ENCODE measurements at regions not wholly inside any gene's neighbourhood (a gene's known extent, or its start where the extent isn't known, plus 50 kb on each side); places are given as distances from the start of the nearest gene placed in this dataset.

DNA sequence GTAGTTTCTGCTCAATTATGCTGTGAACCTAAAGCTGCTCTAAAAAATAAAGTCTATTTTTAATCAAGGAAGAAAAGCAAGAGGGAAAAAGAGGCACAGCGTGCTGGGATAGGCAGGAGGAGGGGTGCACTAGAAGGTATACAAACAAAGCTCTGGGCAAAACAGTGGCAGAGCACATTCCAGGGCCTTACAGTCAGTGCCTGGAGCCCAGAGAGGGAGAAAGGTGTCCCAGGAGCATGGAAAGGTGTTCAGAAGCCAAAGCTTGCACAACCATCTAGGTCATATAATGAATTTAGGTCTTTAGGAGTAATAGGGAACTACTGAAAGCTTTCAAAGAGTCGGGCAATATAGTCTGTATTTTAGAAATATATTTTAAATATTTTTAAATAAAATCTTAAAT, 163.6 kb upstream of the PALMD start:
- no peaks in the 10 kb centered on the region for H3K9me3 ChIP-seq
- H3K36me3 ChIP-seq, result no peaks in the 10 kb centered on the region
- no peak for DNase-seq (ENCODE audit: low spot score in 2 of 2)
- intact Hi-C loops (cut with DNase I), result no loop called here
- H3K27me3 ChIP-seq, result no peaks in the 10 kb centered on the region
- H3K4me3 ChIP-seq, result no peak overlapping the region
- no peaks in the 10 kb centered on the region for H3K4me1 ChIP-seq
- TF ChIP-seq, protein P1, sequence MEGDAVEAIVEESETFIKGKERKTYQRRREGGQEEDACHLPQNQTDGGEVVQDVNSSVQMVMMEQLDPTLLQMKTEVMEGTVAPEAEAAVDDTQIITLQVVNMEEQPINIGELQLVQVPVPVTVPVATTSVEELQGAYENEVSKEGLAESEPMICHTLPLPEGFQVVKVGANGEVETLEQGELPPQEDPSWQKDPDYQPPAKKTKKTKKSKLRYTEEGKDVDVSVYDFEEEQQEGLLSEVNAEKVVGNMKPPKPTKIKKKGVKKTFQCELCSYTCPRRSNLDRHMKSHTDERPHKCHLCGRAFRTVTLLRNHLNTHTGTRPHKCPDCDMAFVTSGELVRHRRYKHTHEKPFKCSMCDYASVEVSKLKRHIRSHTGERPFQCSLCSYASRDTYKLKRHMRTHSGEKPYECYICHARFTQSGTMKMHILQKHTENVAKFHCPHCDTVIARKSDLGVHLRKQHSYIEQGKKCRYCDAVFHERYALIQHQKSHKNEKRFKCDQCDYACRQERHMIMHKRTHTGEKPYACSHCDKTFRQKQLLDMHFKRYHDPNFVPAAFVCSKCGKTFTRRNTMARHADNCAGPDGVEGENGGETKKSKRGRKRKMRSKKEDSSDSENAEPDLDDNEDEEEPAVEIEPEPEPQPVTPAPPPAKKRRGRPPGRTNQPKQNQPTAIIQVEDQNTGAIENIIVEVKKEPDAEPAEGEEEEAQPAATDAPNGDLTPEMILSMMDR (IDR thresholded peaks at IDR 0.05), result no peak
- no peak overlapping the region for H3K27ac ChIP-seq

DNA sequence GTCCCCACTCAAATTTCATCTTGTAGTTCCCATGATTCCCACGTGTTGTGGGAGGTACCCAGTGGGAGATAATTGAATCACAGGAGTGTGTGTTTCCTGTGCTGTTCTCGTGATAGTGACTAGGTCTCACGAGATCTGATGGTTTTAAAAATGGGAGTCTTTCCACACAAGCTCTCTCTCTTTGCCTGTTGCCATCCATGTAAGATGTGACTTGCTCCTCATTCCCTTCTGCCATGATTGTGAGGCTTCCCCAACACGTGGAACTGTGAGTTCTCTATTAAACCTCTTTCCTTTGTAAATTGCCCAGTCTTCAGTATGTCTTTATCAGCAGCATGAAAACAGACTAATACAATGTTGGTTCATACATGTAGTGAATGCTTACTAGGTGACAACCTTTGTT, 163.2 kb upstream of the PALMD start:
- DNase-seq (ENCODE audit: low spot score in 2 of 2), result no peak
- Histone ChIP-seq H3K4me3 (no peak overlapping the region), H3K4me1 (no peaks in the 10 kb centered on the region), H3K27me3 (no peaks in the 10 kb centered on the region), H3K9me3 (no peaks in the 10 kb centered on the region), H3K36me3 (no peaks in the 10 kb centered on the region), H3K27ac (no peak overlapping the region)
- intact Hi-C loops (cut with DNase I), result no loop called here
- TF ChIP-seq, protein P1 (IDR thresholded peaks at IDR 0.05), result no peak

DNA sequence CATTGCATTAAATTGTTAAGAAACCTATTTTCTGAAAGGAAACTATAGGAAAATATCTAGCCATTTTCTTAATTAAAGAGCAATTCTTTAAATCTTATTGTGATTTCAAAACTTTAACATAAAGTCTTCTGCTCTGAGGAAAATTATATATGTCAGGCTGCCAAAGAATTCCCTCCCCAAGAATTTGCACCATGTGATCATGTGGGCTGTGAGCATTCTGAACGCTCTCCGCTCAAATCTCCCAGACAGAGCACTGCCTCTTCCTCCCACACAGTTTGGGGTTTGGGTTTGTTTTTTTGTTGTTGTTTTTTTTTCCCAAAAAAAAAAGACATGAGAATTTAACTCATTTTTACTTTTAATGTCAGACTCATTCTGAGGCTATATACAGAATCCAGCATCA, 155.9 kb upstream of the PALMD start:
- Histone ChIP-seq H3K36me3 (no peaks in the 10 kb centered on the region), H3K4me1 (no peaks in the 10 kb centered on the region), H3K9me3 (no peaks in the 10 kb centered on the region), H3K4me3 (no peak overlapping the region), H3K27ac (no peak overlapping the region), H3K27me3 (no peaks in the 10 kb centered on the region)
- intact Hi-C loops (cut with DNase I), result no loop called here
- DNase-seq (ENCODE audit: low spot score in 2 of 2), result no peak
- TF ChIP-seq, protein P1 (IDR thresholded peaks at IDR 0.05), result no peak

DNA sequence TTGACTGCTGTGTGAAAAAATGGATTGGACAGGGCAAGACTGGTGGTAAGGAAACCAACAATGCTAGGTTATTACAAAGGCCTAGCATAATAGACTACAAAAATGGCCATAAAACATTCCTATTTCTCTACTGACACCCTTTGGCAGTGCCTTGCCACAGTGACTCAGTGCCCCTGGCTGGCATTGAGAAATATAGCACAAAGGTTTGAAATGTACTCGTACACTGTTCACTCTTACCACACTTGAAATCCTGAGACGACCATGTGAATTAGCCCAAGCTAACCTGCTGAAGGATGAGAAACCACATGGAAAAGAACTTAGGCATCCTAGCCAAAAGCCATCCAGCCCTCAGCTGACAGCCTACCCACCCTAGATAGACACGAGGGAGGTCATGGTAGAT, 149.8 kb upstream of the PALMD start:
- Histone ChIP-seq H3K4me1 (no peaks in the 10 kb centered on the region), H3K4me3 (no peak overlapping the region), H3K27me3 (no peaks in the 10 kb centered on the region), H3K27ac (no peak overlapping the region), H3K36me3 (no peaks in the 10 kb centered on the region), H3K9me3 (no peaks in the 10 kb centered on the region)
- intact Hi-C loops (cut with DNase I), result no loop called here
- TF ChIP-seq, protein P1 (IDR thresholded peaks at IDR 0.05), result no peak
- DNase-seq (ENCODE audit: low spot score in 2 of 2), result no peak

DNA sequence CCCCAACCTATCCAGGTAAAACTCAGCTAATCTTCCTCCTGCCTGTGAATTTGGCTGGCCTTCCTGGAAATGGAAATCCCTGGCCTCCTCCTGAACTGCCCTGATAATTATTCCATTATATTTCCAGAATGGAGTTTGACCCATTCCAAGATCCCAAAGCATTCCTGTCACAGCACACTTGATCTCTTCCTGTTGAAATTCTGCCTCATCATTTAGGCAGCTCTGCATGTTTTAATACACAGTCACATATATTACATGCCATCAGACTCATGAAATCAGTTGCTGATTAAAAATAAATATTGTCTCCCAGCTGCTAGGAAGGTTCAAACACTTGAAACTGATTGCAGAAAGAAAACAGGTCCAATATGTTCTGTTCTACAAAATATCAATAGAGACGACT, 148.2 kb upstream of the PALMD start:
- intact Hi-C loops (cut with DNase I), result no loop called here
- no peak for DNase-seq (ENCODE audit: low spot score in 2 of 2)
- TF ChIP-seq, protein P1 (IDR thresholded peaks at IDR 0.05), result no peak
- Histone ChIP-seq H3K36me3 (no peaks in the 10 kb centered on the region), H3K27me3 (no peaks in the 10 kb centered on the region), H3K4me3 (no peak overlapping the region), H3K9me3 (no peaks in the 10 kb centered on the region), H3K4me1 (no peaks in the 10 kb centered on the region), H3K27ac (no peak overlapping the region)

DNA sequence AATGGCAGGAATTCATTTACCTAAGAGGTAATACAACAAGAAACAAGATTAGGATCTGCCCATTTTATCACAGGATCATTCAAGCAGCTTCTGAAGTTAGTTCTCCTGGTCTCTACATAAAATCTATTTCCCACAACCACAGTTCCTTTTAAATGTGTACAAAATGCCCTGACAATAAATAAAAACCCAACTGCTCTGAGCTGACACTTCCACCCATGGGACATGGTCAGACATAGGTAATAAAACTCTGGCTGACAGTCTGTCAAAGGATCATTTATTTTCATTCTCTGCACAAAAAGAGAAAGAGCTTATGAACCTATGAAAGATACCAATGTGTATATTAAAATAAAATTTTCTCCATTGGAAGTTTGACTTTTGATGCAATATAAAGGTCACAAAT, 145.4 kb upstream of the PALMD start:
- no peak overlapping the region for H3K4me3 ChIP-seq
- intact Hi-C loops (cut with DNase I), result no loop called here
- no peaks in the 10 kb centered on the region for H3K4me1 ChIP-seq
- H3K27ac ChIP-seq, result no peak overlapping the region
- H3K27me3 ChIP-seq, result no peaks in the 10 kb centered on the region
- no peaks in the 10 kb centered on the region for H3K36me3 ChIP-seq
- no peaks in the 10 kb centered on the region for H3K9me3 ChIP-seq
- no peak for DNase-seq (ENCODE audit: low spot score in 2 of 2)
- TF ChIP-seq, protein P1 (IDR thresholded peaks at IDR 0.05), result no peak

Measured in ascending aorta (tissue), 2 donors.